LNCaP clone FGC (cell line): ENCODE measurements at regions not wholly inside any gene's neighbourhood (a gene's known extent, or its start where the extent isn't known, plus 50 kb on each side); places are given as distances from the start of the nearest gene placed in this dataset.

Source experiments
- DNase-seq: peaks from one replicate; pipeline ENCODE4 v3.0.0-alpha.2; 2011; ENCODE audit warnings: low read depth
- H3K4me3 ChIP-seq: 2 replicates; pipeline ENCODE4 v1.5.1; 2011; ENCODE audit warnings: mild to moderate bottlenecking, low read depth, low read length, control low read depth
- CTCF ChIP-seq: IDR thresholded peaks from 2 replicates; pipeline ENCODE4 v1.5.1; 2012; ENCODE audit warnings: mild to moderate bottlenecking; ENCODE audit not compliant: control insufficient read depth, insufficient read depth; ENCODE audit errors: extremely low read depth

GRCh38 chr20:7728338-7728737, 211.9 kb downstream of the HAO1 start:
- no peak for TF ChIP-seq CTCF
- DNase-seq, result no peak
- H3K4me3 ChIP-seq, result no peak overlapping the region

GRCh38 chr20:7734216-7734615, 206.0 kb downstream of the HAO1 start:
- DNase-seq, result no peak
- no peak overlapping the region for H3K4me3 ChIP-seq
- no peak for TF ChIP-seq CTCF

- no peak for TF ChIP-seq CTCF
- DNase-seq, result no peak
- H3K4me3 ChIP-seq, result no peak overlapping the region
Observed at GRCh38 chr20:7736336-7736735, 203.9 kb downstream of the HAO1 start.

- H3K4me3 ChIP-seq, result no peak overlapping the region
- no peak for TF ChIP-seq CTCF
- no peak for DNase-seq
Observed at GRCh38 chr20:7741866-7742265, 198.4 kb downstream of the HAO1 start.

GRCh38 chr20:7742479-7742878, 197.8 kb downstream of the HAO1 start:
- no peak for TF ChIP-seq CTCF
- DNase-seq, result no peak
- H3K4me3 ChIP-seq, result no peak overlapping the region

GRCh38 chr20:7744411-7744810, 195.8 kb downstream of the HAO1 start:
- no peak for TF ChIP-seq CTCF
- DNase-seq, result no peak

GRCh38 chr20:7748624-7749023, 191.6 kb downstream of the HAO1 start:
- TF ChIP-seq CTCF, result no peak
- H3K4me3 ChIP-seq, result no peak overlapping the region
- DNase-seq, result no peak

More at GRCh38 chr20:7744411-7744810, 195.8 kb downstream of the HAO1 start:
- no peak overlapping the region for H3K4me3 ChIP-seq
